ENCODE measurements at regions not wholly inside any gene's neighbourhood (a gene's known extent, or its start where the extent isn't known, plus 50 kb on each side); places are given as distances from the start of the nearest gene placed in this dataset.

DNA sequence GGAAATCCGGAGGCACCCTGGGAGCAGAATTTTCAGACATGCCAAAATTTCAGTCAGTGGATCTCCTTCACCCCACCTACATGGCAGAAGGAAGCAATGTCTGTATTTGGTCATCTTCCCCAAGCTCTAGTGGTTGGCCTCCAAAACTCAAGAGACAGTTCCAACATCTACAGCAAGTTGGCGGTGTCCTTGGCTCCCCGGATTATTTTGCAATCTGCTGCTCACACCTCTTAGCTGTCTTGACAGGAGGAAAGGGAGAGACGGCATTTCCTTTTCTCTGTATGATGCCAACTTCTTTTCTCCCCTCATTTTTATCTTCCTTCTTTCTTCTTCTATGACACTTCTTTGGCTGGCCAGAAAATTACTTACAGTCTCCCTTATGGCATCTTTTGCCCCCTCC is 159.9 kb downstream of the SUCLA2 start:
- TF ChIP-seq, protein P1, sequence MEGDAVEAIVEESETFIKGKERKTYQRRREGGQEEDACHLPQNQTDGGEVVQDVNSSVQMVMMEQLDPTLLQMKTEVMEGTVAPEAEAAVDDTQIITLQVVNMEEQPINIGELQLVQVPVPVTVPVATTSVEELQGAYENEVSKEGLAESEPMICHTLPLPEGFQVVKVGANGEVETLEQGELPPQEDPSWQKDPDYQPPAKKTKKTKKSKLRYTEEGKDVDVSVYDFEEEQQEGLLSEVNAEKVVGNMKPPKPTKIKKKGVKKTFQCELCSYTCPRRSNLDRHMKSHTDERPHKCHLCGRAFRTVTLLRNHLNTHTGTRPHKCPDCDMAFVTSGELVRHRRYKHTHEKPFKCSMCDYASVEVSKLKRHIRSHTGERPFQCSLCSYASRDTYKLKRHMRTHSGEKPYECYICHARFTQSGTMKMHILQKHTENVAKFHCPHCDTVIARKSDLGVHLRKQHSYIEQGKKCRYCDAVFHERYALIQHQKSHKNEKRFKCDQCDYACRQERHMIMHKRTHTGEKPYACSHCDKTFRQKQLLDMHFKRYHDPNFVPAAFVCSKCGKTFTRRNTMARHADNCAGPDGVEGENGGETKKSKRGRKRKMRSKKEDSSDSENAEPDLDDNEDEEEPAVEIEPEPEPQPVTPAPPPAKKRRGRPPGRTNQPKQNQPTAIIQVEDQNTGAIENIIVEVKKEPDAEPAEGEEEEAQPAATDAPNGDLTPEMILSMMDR (conservative IDR thresholded peaks at IDR 0.05; ENCODE audit: low read length): no peak
- no peak for TF ChIP-seq EZH2phosphoT487 (IDR thresholded peaks at IDR 0.05; ENCODE audit: borderline replicate concordance)

All from Loucy (cell line).